CD4-positive, alpha-beta T cell (primary cell): ENCODE measurements at regions not wholly inside any gene's neighbourhood (a gene's known extent, or its start where the extent isn't known, plus 50 kb on each side); places are given as distances from the start of the nearest gene placed in this dataset.

ENCODE experiments used
- ATAC-seq: fragments of 200-7000 bp; cut with Tn5 transposase; one replicate; pipeline ENCODE4 v1.10.0; 2022; ENCODE audit warnings: mild to moderate bottlenecking; ENCODE audit not compliant: poor library complexity
- CTCF ChIA-PET: fragments of 350-600 bp; sonication (Branson Sonifier 250); formaldehyde crosslinking; loops from one replicate; lab custom pipeline; 2021; ENCODE audit warnings: antibody characterized with exemption, inconsistent platforms; lab: Charles Lee
- POLR2A ChIA-PET: fragments of 350-600 bp; sonication (Branson Sonifier 250); formaldehyde crosslinking; loops from one replicate; lab custom pipeline; 2021; ENCODE audit warnings: antibody characterized with exemption, inconsistent platforms; lab: Charles Lee
- DNase-seq, 14 experiments: peaks; one replicate each; pipeline ENCODE4 v3.0.0-alpha.2; 2013 to 2020; ENCODE audit warnings: mixed read lengths in 2 of 14
- H3K27ac ChIP-seq, 2 donors: one replicate each; pipeline versions ENCODE4 v1.5.1 to v1.7.0; 2013; ENCODE audit warnings: low read length in 2 of 2, low read depth in 1 of 2, mild to moderate bottlenecking in 1 of 2
- H3K27me3 ChIP-seq, 2 experiments: 1 replicate in 1 of 2; 2 replicates in 1 of 2; pipeline versions ENCODE4 v1.6.1 to v1.7.0; 2013; ENCODE audit warnings: low read length in 2 of 2, control low read depth in 1 of 2, mild to moderate bottlenecking in 1 of 2, moderate library complexity in 1 of 2; ENCODE audit not compliant: insufficient read depth in 2 of 2, control insufficient read depth in 1 of 2
- H3K36me3 ChIP-seq: one replicate; pipeline ENCODE4 v1.6.1; 2013; ENCODE audit warnings: low read length, control low read depth; ENCODE audit not compliant: insufficient read depth
- H3K4me1 ChIP-seq: one replicate; pipeline ENCODE4 v1.6.1; 2013; ENCODE audit warnings: low read length, control low read depth; ENCODE audit not compliant: insufficient read depth
- H3K4me3 ChIP-seq: one replicate; pipeline ENCODE4 v1.5.1; 2013; ENCODE audit warnings: mild to moderate bottlenecking, low read length, moderate library complexity
- H3K9me3 ChIP-seq, 2 experiments: 1 replicate in 1 of 2; 2 replicates in 1 of 2; pipeline versions ENCODE4 v1.6.1 to v1.7.0; 2013; ENCODE audit warnings: low read length in 2 of 2, mild to moderate bottlenecking in 2 of 2, control low read depth in 1 of 2, moderate library complexity in 1 of 2; ENCODE audit not compliant: control insufficient read depth in 1 of 2, insufficient read depth in 1 of 2
- H3K27ac Mint-ChIP-seq: one replicate; pipeline ENCODE4 v1.8.0; 2020; ENCODE audit warnings: mixed read lengths
- H3K27me3 Mint-ChIP-seq: one replicate; pipeline ENCODE4 v1.8.0; 2021; ENCODE audit warnings: mixed read lengths
- H3K36me3 Mint-ChIP-seq: one replicate; pipeline ENCODE4 v1.8.0; 2021; ENCODE audit warnings: low read depth, mixed read lengths
- H3K4me1 Mint-ChIP-seq: one replicate; pipeline ENCODE4 v1.8.0; 2021; ENCODE audit warnings: low read depth, mixed read lengths
- H3K4me3 Mint-ChIP-seq: one replicate; pipeline ENCODE4 v1.8.0; 2020; ENCODE audit warnings: mild to moderate bottlenecking, mixed read lengths
- H3K9me3 Mint-ChIP-seq: one replicate; pipeline ENCODE4 v1.8.0; 2020; ENCODE audit warnings: mixed read lengths
- CTCF ChIP-seq: fragments of 200-600 bp; IDR thresholded peaks from one replicate; pipeline ENCODE4 v1.8.0; 2022; ENCODE audit warnings: antibody characterized with exemption, mild to moderate bottlenecking
- intact Hi-C, 2 experiments: fragments of 100-400 bp; cut with DNase I in 1 of 2; cut with micrococcal nuclease in 1 of 2; formaldehyde crosslinking; loops; one replicate each; pipeline versions ENCODE4 v1.15.1 to v1.9.0; 2023 to 2025; cut with DNase I, micrococcal nuclease

GRCh38 chr9:117979914-117980313 lies 275.7 kb downstream of the TLR4 start:
- intact Hi-C loops: no loop called here
- Histone ChIP-seq H3K36me3 (no peaks in the 10 kb centered on the region), H3K4me3 (no peak overlapping the region), H3K4me1 (no peaks in the 10 kb centered on the region), H3K27me3 (peaks cover 0 to 6% of the 10 kb centered on the region in 2 experiments), H3K27ac (no peak overlapping the region), H3K9me3 (peaks cover 0 to 4% of the 10 kb centered on the region in 2 experiments)
- ATAC-seq (no peak), DNase-seq (no peak)
- Mint-ChIP-seq H3K27ac (no peak overlapping the region), H3K27me3 (peaks cover 13% of the 10 kb centered on the region), H3K4me3 (no peak overlapping the region), H3K4me1 (no peaks in the 10 kb centered on the region), H3K36me3 (no peaks in the 10 kb centered on the region), H3K9me3 (peaks cover 3% of the 10 kb centered on the region)
- ChIA-PET CTCF (no interaction called here), POLR2A (no interaction called here)
- no peak for TF ChIP-seq CTCF

GRCh38 chr9:117987945-117988344 lies 283.7 kb downstream of the TLR4 start:
- no peaks in the 10 kb centered on the region for H3K4me1 ChIP-seq
- no peaks in the 10 kb centered on the region for H3K36me3 ChIP-seq
- no peaks in the 10 kb centered on the region for H3K27me3 ChIP-seq
- ChIA-PET CTCF (no interaction called here), POLR2A (no interaction called here)
- intact Hi-C loops: no loop called here
- H3K4me1 Mint-ChIP-seq: no peaks in the 10 kb centered on the region
- no peak overlapping the region for H3K4me3 ChIP-seq
- no peaks in the 10 kb centered on the region for H3K36me3 Mint-ChIP-seq
- no peak overlapping the region for H3K4me3 Mint-ChIP-seq
- no peak overlapping the region for H3K27ac Mint-ChIP-seq
- H3K9me3 ChIP-seq: no peaks in the 10 kb centered on the region
- H3K27me3 Mint-ChIP-seq: no peaks in the 10 kb centered on the region
- H3K27ac ChIP-seq: no peak overlapping the region
- TF ChIP-seq CTCF: no peak
- DNase-seq (no peak), ATAC-seq (no peak)
- H3K9me3 Mint-ChIP-seq: no peaks in the 10 kb centered on the region

GRCh38 chr9:117992006-117992405 lies 287.8 kb downstream of the TLR4 start:
- ATAC-seq: no peak
- CTCF ChIA-PET: no interaction called here

More at GRCh38 chr9:117992006-117992405, 287.8 kb downstream of the TLR4 start:
- Mint-ChIP-seq H3K4me3 (no peak overlapping the region), H3K27ac (no peak overlapping the region), H3K4me1 (no peaks in the 10 kb centered on the region), H3K27me3 (no peaks in the 10 kb centered on the region), H3K9me3 (peaks cover 1% of the 10 kb centered on the region), H3K36me3 (no peaks in the 10 kb centered on the region)
- POLR2A ChIA-PET: no interaction called here
- Histone ChIP-seq H3K27me3 (no peaks in the 10 kb centered on the region), H3K4me3 (no peak overlapping the region), H3K27ac (no peak overlapping the region), H3K36me3 (no peaks in the 10 kb centered on the region), H3K9me3 (peaks cover 0 to 5% of the 10 kb centered on the region in 2 experiments), H3K4me1 (no peaks in the 10 kb centered on the region)
- TF ChIP-seq CTCF: no peak
- DNase-seq: no peak
- intact Hi-C loops: no loop called here
